ENCODE measurements at regions not wholly inside any gene's neighbourhood (a gene's known extent, or its start where the extent isn't known, plus 50 kb on each side); places are given as distances from the start of the nearest gene placed in this dataset.

DNA sequence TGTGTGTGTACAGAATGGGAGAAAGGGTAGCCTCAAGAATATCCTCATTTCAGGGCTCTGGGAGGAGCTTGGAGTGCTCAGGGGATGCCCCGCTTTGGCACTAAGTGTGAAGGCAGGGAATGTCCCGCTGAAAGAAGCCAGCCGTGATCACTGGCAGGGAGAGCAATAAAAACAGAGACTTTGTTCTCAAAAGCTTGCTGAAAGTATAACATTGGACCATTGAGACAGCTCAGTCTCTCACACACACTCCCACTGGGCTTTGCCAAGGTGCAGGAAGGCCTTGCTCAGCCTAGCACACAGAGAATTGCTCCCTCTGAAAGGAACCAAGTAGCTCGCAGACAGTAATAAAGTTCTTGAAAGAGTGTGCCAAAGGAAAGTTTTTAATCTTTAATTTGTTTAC is 143.8 kb upstream of the SLITRK2 start:
- BruUV-seq (replicated peaks) = no TSS peak
- Histone ChIP-seq H3K4me2 (ENCODE audit: insufficient read depth, low read length) (no peak overlapping the region), H3K79me2 (ENCODE audit: control insufficient read depth, insufficient read depth, low read length) (no peaks in the 10 kb centered on the region), H3K4me3 (no peak overlapping the region), H3K36me3 (ENCODE audit: control insufficient read depth, insufficient read depth, low read length) (no peaks in the 10 kb centered on the region), H3K27ac (ENCODE audit: extremely low read depth, low read depth, low read length) (no peak overlapping the region), H3K9me1 (ENCODE audit: control insufficient read depth, insufficient read depth, low read length) (no peaks in the 10 kb centered on the region), H3K9me3 (replicated peaks; ENCODE audit: control insufficient read depth, insufficient read depth, low read depth, low read length) (no peaks in the 10 kb centered on the region), H2AFZ (ENCODE audit: low read depth, low read length) (no peak overlapping the region), H3K27me3 (ENCODE audit: control insufficient read depth in 2 of 2, insufficient read depth in 2 of 2, low read length in 2 of 2) (no peaks in the 10 kb centered on the region), H4K20me1 (replicated peaks; ENCODE audit: control insufficient read depth, insufficient read depth, low read length) (no peaks in the 10 kb centered on the region), H3K4me1 (replicated peaks in 1 of 2; ENCODE audit: control insufficient read depth in 2 of 2, insufficient read depth in 2 of 2, low read length in 2 of 2) (no peaks in the 10 kb centered on the region), H3K9ac (ENCODE audit: insufficient read depth in 1 of 2, low read depth in 2 of 2, low read length in 2 of 2) (no peak overlapping the region)
- intact Hi-C loops (cut with micrococcal nuclease) (no loop called here), in situ Hi-C loops (cut with MboI) (no loop called here)
- 0% methylated on average over 4 of the region's 4 CpGs for WGBS (ENCODE audit: insufficient coverage, low coverage, missing lambda C conversion rate)
- TF ChIP-seq SMAD1 (IDR thresholded peaks at IDR 0.05; ENCODE audit: low read depth, low read length, partially characterized antibody) (no peak), GABPB2 (CRISPR knock-in tag; conservative IDR thresholded peaks at IDR 0.05) (no peak), WHSC1 (IDR thresholded peaks at IDR 0.05; ENCODE audit: low read length) (no peak), ZNF699 (CRISPR knock-in tag; IDR thresholded peaks at IDR 0.05; ENCODE audit: insufficient replicate concordance) (no peak), NFYB (IDR thresholded peaks at IDR 0.05; ENCODE audit: extremely low read depth, insufficient read length) (no peak), POLR2A (conservative IDR thresholded peaks at IDR 0.05) (no peak), ZNF444 (CRISPR knock-in tag; IDR thresholded peaks at IDR 0.05) (no peak), PCBP1 (IDR thresholded peaks at IDR 0.05; ENCODE audit: low read depth, low read length, poor library complexity, severe bottlenecking) (no peak), POLR2AphosphoS2 (IDR thresholded peaks at IDR 0.05; ENCODE audit: low read length) (no peak), ETS2 (tag; IDR thresholded peaks at IDR 0.05; ENCODE audit: borderline replicate concordance, poor library complexity, severe bottlenecking) (no peak), FOXA1 (IDR thresholded peaks at IDR 0.05; ENCODE audit: borderline replicate concordance) (no peak), MAFG (tag; conservative IDR thresholded peaks at IDR 0.05) (no peak), FIP1L1 (IDR thresholded peaks at IDR 0.05; ENCODE audit: low read depth, low read length, poor library complexity, severe bottlenecking) (no peak), PML (IDR thresholded peaks at IDR 0.05; ENCODE audit: low read length) (no peak), NBN (IDR thresholded peaks at IDR 0.05; ENCODE audit: low read depth) (no peak), NCOA2 (IDR thresholded peaks at IDR 0.05; ENCODE audit: partially characterized antibody in 2 of 2) (no peak)
- TF ChIP-seq, protein P1, sequence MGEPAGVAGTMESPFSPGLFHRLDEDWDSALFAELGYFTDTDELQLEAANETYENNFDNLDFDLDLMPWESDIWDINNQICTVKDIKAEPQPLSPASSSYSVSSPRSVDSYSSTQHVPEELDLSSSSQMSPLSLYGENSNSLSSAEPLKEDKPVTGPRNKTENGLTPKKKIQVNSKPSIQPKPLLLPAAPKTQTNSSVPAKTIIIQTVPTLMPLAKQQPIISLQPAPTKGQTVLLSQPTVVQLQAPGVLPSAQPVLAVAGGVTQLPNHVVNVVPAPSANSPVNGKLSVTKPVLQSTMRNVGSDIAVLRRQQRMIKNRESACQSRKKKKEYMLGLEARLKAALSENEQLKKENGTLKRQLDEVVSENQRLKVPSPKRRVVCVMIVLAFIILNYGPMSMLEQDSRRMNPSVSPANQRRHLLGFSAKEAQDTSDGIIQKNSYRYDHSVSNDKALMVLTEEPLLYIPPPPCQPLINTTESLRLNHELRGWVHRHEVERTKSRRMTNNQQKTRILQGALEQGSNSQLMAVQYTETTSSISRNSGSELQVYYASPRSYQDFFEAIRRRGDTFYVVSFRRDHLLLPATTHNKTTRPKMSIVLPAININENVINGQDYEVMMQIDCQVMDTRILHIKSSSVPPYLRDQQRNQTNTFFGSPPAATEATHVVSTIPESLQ (CRISPR knock-in tag; IDR thresholded peaks at IDR 0.05) = no peak
- TF ChIP-seq, protein P2, sequence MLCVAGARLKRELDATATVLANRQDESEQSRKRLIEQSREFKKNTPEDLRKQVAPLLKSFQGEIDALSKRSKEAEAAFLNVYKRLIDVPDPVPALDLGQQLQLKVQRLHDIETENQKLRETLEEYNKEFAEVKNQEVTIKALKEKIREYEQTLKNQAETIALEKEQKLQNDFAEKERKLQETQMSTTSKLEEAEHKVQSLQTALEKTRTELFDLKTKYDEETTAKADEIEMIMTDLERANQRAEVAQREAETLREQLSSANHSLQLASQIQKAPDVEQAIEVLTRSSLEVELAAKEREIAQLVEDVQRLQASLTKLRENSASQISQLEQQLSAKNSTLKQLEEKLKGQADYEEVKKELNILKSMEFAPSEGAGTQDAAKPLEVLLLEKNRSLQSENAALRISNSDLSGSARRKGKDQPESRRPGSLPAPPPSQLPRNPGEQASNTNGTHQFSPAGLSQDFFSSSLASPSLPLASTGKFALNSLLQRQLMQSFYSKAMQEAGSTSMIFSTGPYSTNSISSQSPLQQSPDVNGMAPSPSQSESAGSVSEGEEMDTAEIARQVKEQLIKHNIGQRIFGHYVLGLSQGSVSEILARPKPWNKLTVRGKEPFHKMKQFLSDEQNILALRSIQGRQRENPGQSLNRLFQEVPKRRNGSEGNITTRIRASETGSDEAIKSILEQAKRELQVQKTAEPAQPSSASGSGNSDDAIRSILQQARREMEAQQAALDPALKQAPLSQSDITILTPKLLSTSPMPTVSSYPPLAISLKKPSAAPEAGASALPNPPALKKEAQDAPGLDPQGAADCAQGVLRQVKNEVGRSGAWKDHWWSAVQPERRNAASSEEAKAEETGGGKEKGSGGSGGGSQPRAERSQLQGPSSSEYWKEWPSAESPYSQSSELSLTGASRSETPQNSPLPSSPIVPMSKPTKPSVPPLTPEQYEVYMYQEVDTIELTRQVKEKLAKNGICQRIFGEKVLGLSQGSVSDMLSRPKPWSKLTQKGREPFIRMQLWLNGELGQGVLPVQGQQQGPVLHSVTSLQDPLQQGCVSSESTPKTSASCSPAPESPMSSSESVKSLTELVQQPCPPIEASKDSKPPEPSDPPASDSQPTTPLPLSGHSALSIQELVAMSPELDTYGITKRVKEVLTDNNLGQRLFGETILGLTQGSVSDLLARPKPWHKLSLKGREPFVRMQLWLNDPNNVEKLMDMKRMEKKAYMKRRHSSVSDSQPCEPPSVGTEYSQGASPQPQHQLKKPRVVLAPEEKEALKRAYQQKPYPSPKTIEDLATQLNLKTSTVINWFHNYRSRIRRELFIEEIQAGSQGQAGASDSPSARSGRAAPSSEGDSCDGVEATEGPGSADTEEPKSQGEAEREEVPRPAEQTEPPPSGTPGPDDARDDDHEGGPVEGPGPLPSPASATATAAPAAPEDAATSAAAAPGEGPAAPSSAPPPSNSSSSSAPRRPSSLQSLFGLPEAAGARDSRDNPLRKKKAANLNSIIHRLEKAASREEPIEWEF (CRISPR knock-in tag; IDR thresholded peaks at IDR 0.05) = no peak
- POLR2A ChIA-PET = no interaction called here
- FAIRE-seq (no peak), DNase-seq (ENCODE audit: extremely low read depth in 1 of 4, low spot score in 3 of 4) (no peak), ATAC-seq (no peak)
- CTCF ChIA-PET (ENCODE audit: low intra/inter-chr PET ratio) = no interaction called here
